ENCODE measurements at regions not wholly inside any gene's neighbourhood (a gene's known extent, or its start where the extent isn't known, plus 50 kb on each side); places are given as distances from the start of the nearest gene placed in this dataset.
A peak's percentile ranks its signal among the peaks of the same experiment; 100 is the strongest.
"Not testable (repeated sequence)": the region's sequence is repeated elsewhere in the genome, so short reads cannot be mapped to it uniquely, and the experiment has no call there.

- Histone ChIP-seq H3K4me1 (no peaks in the 10 kb centered on the region), H3K27ac (no peak overlapping the region), H3K36me3 (no peaks in the 10 kb centered on the region), H3K9me3 (no peaks in the 10 kb centered on the region), H3K27me3 (no peaks in the 10 kb centered on the region), H3K4me3 (no peak overlapping the region)
- DNase-seq: no peak
- intact Hi-C loops (cut with DNase I): no loop called here
- ATAC-seq: no peak
- TF ChIP-seq POLR2A (IDR thresholded peaks at IDR 0.05) (no peak), CTCF (IDR thresholded peaks at IDR 0.05) (no peak)
- 91 to 94% (median 93%) methylated on average over 5 of the region's 5 CpGs for WGBS, 4 donors
Observed at GRCh38 chr21:15967661-15968060, 237.9 kb downstream of the USP25 start.

- TF ChIP-seq POLR2A (IDR thresholded peaks at IDR 0.05) (no peak), CTCF (IDR thresholded peaks at IDR 0.05) (no peak)
- 56 to 93% (median 76%) methylated on average over 1 of the region's 1 CpG for WGBS, 4 donors
- Histone ChIP-seq H3K4me3 (no peak overlapping the region), H3K36me3 (no peaks in the 10 kb centered on the region), H3K27ac (no peak overlapping the region), H3K4me1 (no peaks in the 10 kb centered on the region), H3K27me3 (no peaks in the 10 kb centered on the region), H3K9me3 (no peaks in the 10 kb centered on the region)
- intact Hi-C loops (cut with DNase I): no loop called here
- no peak for ATAC-seq
- no peak for DNase-seq
Observed at GRCh38 chr21:15968776-15969310, 239.1 kb downstream of the USP25 start.

- no peaks in the 10 kb centered on the region for H3K9me3 ChIP-seq
- no peak for DNase-seq
- 37 to 51% (median 46%) methylated on average over 1 of the region's 1 CpG for WGBS, 4 donors
Observed at GRCh38 chr21:15976807-15977206, 247.0 kb downstream of the USP25 start.

GRCh38 chr21:15978215-15978738 is 248.5 kb downstream of the USP25 start:
- no peaks in the 10 kb centered on the region for H3K27me3 ChIP-seq
- intact Hi-C loops (cut with DNase I): no loop called here
- no peak overlapping the region for H3K4me3 ChIP-seq
- TF ChIP-seq CTCF (IDR thresholded peaks at IDR 0.05) (no peak), POLR2A (IDR thresholded peaks at IDR 0.05) (no peak)
- no peaks in the 10 kb centered on the region for H3K9me3 ChIP-seq
- H3K27ac ChIP-seq: no peak overlapping the region
- 30 to 50% (median 41%) methylated on average over 3 of the region's 3 CpGs for WGBS, 4 donors
- no peaks in the 10 kb centered on the region for H3K4me1 ChIP-seq
- DNase-seq (no peak), ATAC-seq (no peak)
- no peaks in the 10 kb centered on the region for H3K36me3 ChIP-seq

More at GRCh38 chr21:15976807-15977206, 247.0 kb downstream of the USP25 start:
- H3K27ac ChIP-seq: no peak overlapping the region
- no peak for ATAC-seq
- H3K36me3 ChIP-seq: no peaks in the 10 kb centered on the region
- H3K4me3 ChIP-seq: no peak overlapping the region
- intact Hi-C loops (cut with DNase I): no loop called here
- peak in 3 of 12 donors; percentile 16 to 35 (median 26) for TF ChIP-seq CTCF (IDR thresholded peaks at IDR 0.05)
- TF ChIP-seq POLR2A (IDR thresholded peaks at IDR 0.05): no peak
- no peaks in the 10 kb centered on the region for H3K27me3 ChIP-seq
- H3K4me1 ChIP-seq: no peaks in the 10 kb centered on the region

GRCh38 chr21:15979493-15979892 is 249.7 kb downstream of the USP25 start:
- WGBS, 4 donors: 94 to 97% (median 96%) methylated on average over 6 of the region's 6 CpGs

More at GRCh38 chr21:15979493-15979892, 249.7 kb downstream of the USP25 start:
- H3K27me3 ChIP-seq; intact Hi-C loops (cut with DNase I); H3K4me1 ChIP-seq; H3K9me3 ChIP-seq; H3K36me3 ChIP-seq; ATAC-seq; H3K4me3 ChIP-seq; H3K27ac ChIP-seq; DNase-seq: not testable (repeated sequence)

All from heart left ventricle (tissue), 16 donors.